Suprapubic skin (tissue), 4 donors: ENCODE measurements at regions not wholly inside any gene's neighbourhood (a gene's known extent, or its start where the extent isn't known, plus 50 kb on each side); places are given as distances from the start of the nearest gene placed in this dataset.

Experiments
- DNase-seq, 2 donors: peaks; one replicate each; pipeline ENCODE4 v3.0.0-alpha.2; 2019; ENCODE audit warnings: low spot score in 2 of 2
- H3K27ac ChIP-seq: fragments of 200-600 bp; sonication (generic); one replicate; pipeline ENCODE4 v1.5.1; 2019
- H3K27me3 ChIP-seq: fragments of 200-600 bp; sonication (generic); one replicate; pipeline ENCODE4 v1.5.1; 2019
- H3K36me3 ChIP-seq: fragments of 200-600 bp; sonication (generic); one replicate; pipeline ENCODE4 v1.5.1; 2019
- H3K4me1 ChIP-seq: fragments of 200-600 bp; sonication (generic); one replicate; pipeline ENCODE4 v1.5.1; 2019
- H3K4me3 ChIP-seq: fragments of 200-600 bp; sonication (generic); one replicate; pipeline ENCODE4 v1.5.1; 2019; ENCODE audit warnings: mild to moderate bottlenecking
- H3K9me3 ChIP-seq: fragments of 200-600 bp; sonication (generic); one replicate; pipeline ENCODE4 v1.5.1; 2019
- EP300 ChIP-seq: sonication (generic); formaldehyde crosslinking; IDR thresholded peaks from one replicate; pipeline ENCODE4 v1.6.1; 2017; ENCODE audit warnings: antibody characterized with exemption
- POLR2A ChIP-seq, 2 donors: fragments of 450-650 bp; IDR thresholded peaks; one replicate each; pipeline ENCODE4 v1.6.1; 2017; ENCODE audit warnings: antibody characterized with exemption in 2 of 2, mild to moderate bottlenecking in 2 of 2, moderate library complexity in 2 of 2
- POLR2AphosphoS5 ChIP-seq, 3 donors: sonication (generic); formaldehyde crosslinking; IDR thresholded peaks; one replicate each; pipeline ENCODE4 v1.6.1; 2017; ENCODE audit warnings: antibody characterized with exemption in 3 of 3
- WGBS: methylation state at CpG from one replicate; pipeline ENCODE4 v1.1.5; 2018; 5-methylcytosine and 5-hydroxymethylcytosine counted together
- TF ChIP-seq, protein P1 (sequence below), 2 donors: fragments of 200-600 bp in 1 of 2; fragments of 450-650 bp in 1 of 2; sonication (generic) in 1 of 2; IDR thresholded peaks; one replicate each; pipeline ENCODE4 v1.5.1; 2016 to 2019; ENCODE audit warnings: antibody characterized with exemption in 2 of 2, mild to moderate bottlenecking in 1 of 2, moderate library complexity in 1 of 2

DNA sequence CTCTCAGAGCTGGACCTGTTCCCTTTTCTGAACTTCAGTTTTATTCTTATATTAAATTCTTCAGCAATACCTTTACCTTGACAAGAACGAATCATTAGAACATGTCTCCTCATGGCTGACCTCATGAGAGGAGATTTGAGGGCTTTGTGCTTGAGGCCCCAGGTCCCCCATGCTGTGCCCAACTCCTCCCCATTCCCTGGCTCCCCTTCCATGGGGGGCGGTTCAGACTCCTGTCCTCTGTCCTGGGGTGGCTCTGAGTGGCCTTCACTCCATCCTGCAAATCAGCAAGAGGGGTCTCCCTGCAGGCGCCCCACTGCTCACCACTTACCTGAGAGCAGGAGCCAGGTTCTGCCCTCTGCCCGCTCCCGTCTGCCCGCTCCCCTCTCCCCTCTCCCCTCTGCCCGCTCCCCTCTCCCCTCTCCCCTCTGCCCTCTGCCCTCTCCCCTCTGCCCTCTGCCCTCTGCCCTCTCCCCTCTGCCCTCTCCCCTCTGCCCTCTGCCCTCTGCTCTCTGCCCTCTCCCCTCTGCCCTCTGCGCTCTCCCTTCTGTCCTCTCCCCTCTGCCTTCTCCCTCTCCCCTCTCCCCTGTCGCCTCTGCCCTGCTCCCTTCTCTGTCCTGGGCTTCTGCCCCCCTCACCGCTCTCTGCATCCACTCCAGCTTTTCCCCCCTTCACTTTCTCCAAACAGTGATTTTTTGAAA, 98.7 kb upstream of the ALKAL2 start:
- peak in 1 of 2 donors; percentile 62 for DNase-seq
- TF ChIP-seq EP300 (no peak), POLR2AphosphoS5 (IDR thresholded peaks at IDR 0.05) (no peak), POLR2A (IDR thresholded peaks at IDR 0.05) (no peak)
- TF ChIP-seq, protein P1, sequence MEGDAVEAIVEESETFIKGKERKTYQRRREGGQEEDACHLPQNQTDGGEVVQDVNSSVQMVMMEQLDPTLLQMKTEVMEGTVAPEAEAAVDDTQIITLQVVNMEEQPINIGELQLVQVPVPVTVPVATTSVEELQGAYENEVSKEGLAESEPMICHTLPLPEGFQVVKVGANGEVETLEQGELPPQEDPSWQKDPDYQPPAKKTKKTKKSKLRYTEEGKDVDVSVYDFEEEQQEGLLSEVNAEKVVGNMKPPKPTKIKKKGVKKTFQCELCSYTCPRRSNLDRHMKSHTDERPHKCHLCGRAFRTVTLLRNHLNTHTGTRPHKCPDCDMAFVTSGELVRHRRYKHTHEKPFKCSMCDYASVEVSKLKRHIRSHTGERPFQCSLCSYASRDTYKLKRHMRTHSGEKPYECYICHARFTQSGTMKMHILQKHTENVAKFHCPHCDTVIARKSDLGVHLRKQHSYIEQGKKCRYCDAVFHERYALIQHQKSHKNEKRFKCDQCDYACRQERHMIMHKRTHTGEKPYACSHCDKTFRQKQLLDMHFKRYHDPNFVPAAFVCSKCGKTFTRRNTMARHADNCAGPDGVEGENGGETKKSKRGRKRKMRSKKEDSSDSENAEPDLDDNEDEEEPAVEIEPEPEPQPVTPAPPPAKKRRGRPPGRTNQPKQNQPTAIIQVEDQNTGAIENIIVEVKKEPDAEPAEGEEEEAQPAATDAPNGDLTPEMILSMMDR (IDR thresholded peaks at IDR 0.05): no peak

DNA sequence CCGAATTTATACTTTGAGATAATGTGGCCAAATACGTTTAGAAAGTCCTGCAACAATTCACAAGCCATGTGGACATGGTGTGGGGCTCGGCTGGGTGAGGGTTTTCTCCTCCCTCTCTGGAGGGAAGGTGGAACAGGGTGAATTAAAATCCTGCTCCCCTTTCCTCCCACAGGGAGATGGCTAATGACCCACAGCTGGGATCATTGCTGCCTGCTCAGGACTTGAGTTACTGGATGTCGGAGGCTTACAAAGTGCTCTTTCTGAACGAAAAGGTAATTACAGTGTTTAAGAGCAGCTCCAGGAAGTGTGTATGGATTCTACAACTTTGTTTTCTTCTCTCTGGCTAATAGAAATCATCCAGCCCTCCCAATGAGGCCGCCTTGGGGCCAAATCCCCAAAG, 97.9 kb upstream of the ALKAL2 start:
- H3K4me3 ChIP-seq: no peak overlapping the region
- no peaks in the 10 kb centered on the region for H3K4me1 ChIP-seq
- H3K9me3 ChIP-seq: no peaks in the 10 kb centered on the region
- H3K27me3 ChIP-seq: no peaks in the 10 kb centered on the region
- H3K36me3 ChIP-seq: no peaks in the 10 kb centered on the region
- 72% methylated on average over 6 of the region's 6 CpGs for WGBS
- H3K27ac ChIP-seq: no peak overlapping the region
- DNase-seq: no peak
- TF ChIP-seq POLR2AphosphoS5 (IDR thresholded peaks at IDR 0.05): no peak
- TF ChIP-seq EP300: no peak
- no peak for TF ChIP-seq POLR2A (IDR thresholded peaks at IDR 0.05)
- TF ChIP-seq, protein P1 (IDR thresholded peaks at IDR 0.05): no peak

More for the DNA sequence above, 98.7 kb upstream of the ALKAL2 start:
- WGBS: 81% methylated on average over 8 of the region's 10 CpGs
- H3K27ac ChIP-seq: no peak overlapping the region
- no peaks in the 10 kb centered on the region for H3K27me3 ChIP-seq
- H3K9me3 ChIP-seq: no peaks in the 10 kb centered on the region
- no peaks in the 10 kb centered on the region for H3K36me3 ChIP-seq
- no peak overlapping the region for H3K4me3 ChIP-seq
- H3K4me1 ChIP-seq: no peaks in the 10 kb centered on the region

DNA sequence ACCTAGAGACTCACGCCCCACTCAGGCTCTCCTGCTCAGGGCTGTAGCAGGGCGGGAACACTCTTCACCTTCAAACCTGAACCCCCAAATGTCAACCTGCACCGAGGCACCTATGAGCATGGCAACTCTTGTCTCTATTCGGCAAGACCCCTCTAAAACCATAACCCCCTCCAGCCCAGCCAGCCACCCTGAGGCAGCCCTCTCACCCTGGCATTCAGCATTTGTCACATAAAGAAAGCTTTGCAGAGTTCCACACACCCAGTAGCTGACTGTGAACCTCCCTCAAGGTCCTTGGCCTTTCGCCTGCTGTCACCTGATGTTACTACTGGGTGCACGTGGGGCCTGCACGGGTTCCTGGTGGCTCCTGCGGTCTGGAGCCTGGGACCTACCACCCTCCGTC, 97.2 kb upstream of the ALKAL2 start:
- H3K9me3 ChIP-seq: no peaks in the 10 kb centered on the region
- WGBS: 96% methylated on average over 9 of the region's 9 CpGs
- no peak overlapping the region for H3K27ac ChIP-seq
- TF ChIP-seq, protein P1 (IDR thresholded peaks at IDR 0.05): no peak
- TF ChIP-seq EP300 (no peak), POLR2AphosphoS5 (IDR thresholded peaks at IDR 0.05) (no peak), POLR2A (IDR thresholded peaks at IDR 0.05) (no peak)
- no peaks in the 10 kb centered on the region for H3K4me1 ChIP-seq
- no peak overlapping the region for H3K4me3 ChIP-seq
- no peaks in the 10 kb centered on the region for H3K36me3 ChIP-seq
- peak in 1 of 2 donors; percentile 41 for DNase-seq
- no peaks in the 10 kb centered on the region for H3K27me3 ChIP-seq

DNA sequence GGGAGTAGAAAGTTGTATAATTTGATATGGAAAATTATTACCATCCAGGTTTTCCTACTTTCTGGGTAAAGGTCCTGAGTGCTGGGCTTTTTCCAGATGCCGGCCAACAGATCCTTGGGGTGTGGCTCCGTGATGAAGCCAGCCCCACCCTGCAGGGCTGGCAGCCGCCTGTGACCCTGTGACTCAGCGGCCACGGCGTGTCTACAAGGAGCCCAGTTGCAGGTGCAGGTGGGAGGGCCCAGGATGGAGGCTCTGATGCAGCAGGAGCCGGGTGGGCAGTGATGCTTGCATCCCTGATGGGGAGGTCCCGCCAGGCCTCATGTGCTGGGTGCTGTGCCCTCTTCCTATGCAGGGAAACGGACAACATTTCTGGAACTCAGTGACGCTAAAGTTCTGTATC, 96.0 kb upstream of the ALKAL2 start:
- WGBS: 63% methylated on average over 7 of the region's 10 CpGs
- Histone ChIP-seq H3K36me3 (no peaks in the 10 kb centered on the region), H3K4me3 (no peak overlapping the region), H3K9me3 (no peaks in the 10 kb centered on the region), H3K4me1 (no peaks in the 10 kb centered on the region), H3K27ac (no peak overlapping the region), H3K27me3 (no peaks in the 10 kb centered on the region)
- DNase-seq: peak in 1 of 2 donors; percentile 78
- TF ChIP-seq POLR2AphosphoS5 (IDR thresholded peaks at IDR 0.05) (no peak), POLR2A (IDR thresholded peaks at IDR 0.05) (no peak), EP300 (no peak)
- TF ChIP-seq, protein P1 (IDR thresholded peaks at IDR 0.05): no peak

DNA sequence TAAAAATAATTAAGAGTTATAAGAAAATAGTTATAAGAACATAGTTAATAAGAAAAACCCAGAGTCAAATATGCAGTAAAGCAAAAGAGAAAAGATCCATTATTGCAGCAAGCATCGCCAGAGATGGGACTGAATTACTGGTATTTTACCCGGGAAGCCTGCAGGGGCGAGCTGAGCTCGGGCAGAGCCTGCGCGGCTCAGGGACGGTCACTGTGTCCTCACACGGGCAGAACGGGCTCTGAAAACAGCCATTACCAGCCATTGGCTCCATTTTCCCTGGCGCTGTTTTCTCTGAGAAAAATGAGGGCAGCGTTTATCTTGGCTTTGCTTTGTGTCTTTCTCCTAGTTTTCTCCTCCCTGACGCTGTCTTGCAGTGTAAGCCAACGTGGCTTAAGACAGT, 95.3 kb upstream of the ALKAL2 start:
- TF ChIP-seq POLR2A (IDR thresholded peaks at IDR 0.05): no peak
- no peak for TF ChIP-seq POLR2AphosphoS5 (IDR thresholded peaks at IDR 0.05)
- TF ChIP-seq, protein P1 (IDR thresholded peaks at IDR 0.05): no peak
- no peak for TF ChIP-seq EP300
- DNase-seq: peak in 1 of 2 donors; percentile 72
- Histone ChIP-seq H3K9me3 (no peaks in the 10 kb centered on the region), H3K4me1 (no peaks in the 10 kb centered on the region), H3K36me3 (no peaks in the 10 kb centered on the region), H3K27me3 (no peaks in the 10 kb centered on the region), H3K27ac (no peak overlapping the region), H3K4me3 (no peak overlapping the region)
- WGBS: 37% methylated on average over 13 of the region's 13 CpGs
